HCT116 (cell line): ENCODE measurements at regions not wholly inside any gene's neighbourhood (a gene's known extent, or its start where the extent isn't known, plus 50 kb on each side); places are given as distances from the start of the nearest gene placed in this dataset.

Experiments used
- ATAC-seq: fragments of 200-7000 bp; cut with Tn5 transposase; 2 replicates; pipeline ENCODE4 v1.9.1; 2020; ENCODE audit warnings: mild to moderate bottlenecking, moderate library complexity
- BruUV-seq: library from RNA; stranded (reverse); fragments of 400-500 nt; replicated peaks from 2 replicates; lab custom pipeline; 2021; lab: Mats Ljungman, UMichigan
- CTCF ChIA-PET: fragments of 300-600 bp; sonication (Branson Sonifier 250); formaldehyde crosslinking; loops from one replicate; lab custom pipeline; 2021; ENCODE audit warnings: antibody characterized with exemption; lab: Charles Lee
- POLR2A ChIA-PET: fragments of 300-600, 350-600 bp; sonication (Branson Sonifier 250); formaldehyde crosslinking; loops from one replicate; lab custom pipeline; 2021; ENCODE audit warnings: antibody characterized with exemption; lab: Charles Lee
- RAD21 ChIA-PET, 2 experiments: fragments of 300-600 bp; sonication (Branson Sonifier 250); formaldehyde crosslinking; loops; one replicate each; lab custom pipeline; 2023; ENCODE audit warnings: low total read pairs in 2 of 2; ENCODE audit not compliant: uncharacterized antibody in 2 of 2, unreplicated experiment in 2 of 2, low non-redundant PET in 1 of 2; lab: Charles Lee
- DNase-seq: peaks from one replicate; pipeline ENCODE4 v3.0.0-alpha.2; 2010; ENCODE audit warnings: low read depth, low spot score
- H2AFZ ChIP-seq: fragments of 200-600 bp; shearing (Covaris generic), sonication (generic); 2 replicates; pipeline ENCODE4 v1.6.1; 2017; ENCODE audit warnings: low read depth, mixed run types, mixed read lengths, antibody characterized with exemption, low read length; ENCODE audit not compliant: poor library complexity, severe bottlenecking
- H3K27ac ChIP-seq: 2 replicates; pipeline ENCODE4 v1.5.1; 2012; ENCODE audit warnings: low read depth, low read length
- H3K27me3 ChIP-seq: fragments of 200-600 bp; sonication (generic); 2 replicates; pipeline ENCODE4 v1.6.1; 2016; ENCODE audit warnings: mixed run types, low read length, mixed read lengths; ENCODE audit not compliant: insufficient read depth
- H3K36me3 ChIP-seq, 2 experiments: fragments of 200-500 bp in 1 of 2; fragments of 200-600 bp in 1 of 2; sonication (Bioruptor generic) in 1 of 2; sonication (generic) in 1 of 2; 2 replicates each; pipeline versions ENCODE4 v1.5.1 to v1.6.1; 2014 to 2016; ENCODE audit warnings: low read length in 2 of 2, inconsistent platforms in 1 of 2, mixed read lengths in 1 of 2, mixed run types in 1 of 2; ENCODE audit not compliant: insufficient read depth in 2 of 2, control insufficient read depth in 1 of 2
- H3K4me1 ChIP-seq, 2 experiments: fragments of 200-600 bp in 1 of 2; sonication (generic) in 1 of 2; 2 replicates each; pipeline versions ENCODE4 v1.5.1 to v1.6.1; 2012 to 2017; ENCODE audit warnings: low read length in 2 of 2, inconsistent platforms in 1 of 2, mild to moderate bottlenecking in 1 of 2, mixed read lengths in 1 of 2, mixed run types in 1 of 2, moderate library complexity in 1 of 2; ENCODE audit not compliant: insufficient read depth in 2 of 2, control insufficient read depth in 1 of 2
- H3K4me2 ChIP-seq: fragments of 200-600 bp; sonication (generic); 2 replicates; pipeline ENCODE4 v1.6.1; 2017; ENCODE audit warnings: mixed run types, low read length, mixed read lengths
- H3K4me3 ChIP-seq, 2 experiments: fragments of 200-600 bp in 1 of 2; sonication (generic) in 1 of 2; replicated peaks in 1 of 2; 2 replicates each; pipeline ENCODE4 v1.5.1; 2011 to 2016; ENCODE audit warnings: low read length in 2 of 2, control low read depth in 1 of 2, low read depth in 1 of 2, mild to moderate bottlenecking in 1 of 2, mixed read lengths in 1 of 2, mixed run types in 1 of 2
- H3K79me2 ChIP-seq: fragments of 200-600 bp; sonication (generic); 2 replicates; pipeline ENCODE4 v1.6.1; 2017; ENCODE audit warnings: mild to moderate bottlenecking, mixed run types, low read length, moderate library complexity, mixed read lengths; ENCODE audit not compliant: insufficient read depth
- H3K9ac ChIP-seq: fragments of 200-600 bp; sonication (generic); 2 replicates; pipeline ENCODE4 v1.6.1; 2016; ENCODE audit warnings: low read length, mixed read lengths
- H3K9me2 ChIP-seq: fragments of 200-600 bp; sonication (generic), shearing (Covaris generic); 2 replicates; pipeline ENCODE4 v1.6.1; 2017; ENCODE audit warnings: mixed run types, mild to moderate bottlenecking, moderate library complexity; ENCODE audit not compliant: insufficient read depth
- H3K9me3 ChIP-seq, 2 experiments: fragments of 200-500 bp in 1 of 2; fragments of 200-600 bp in 1 of 2; sonication (Bioruptor generic) in 1 of 2; sonication (generic) in 1 of 2; 2 replicates each; pipeline ENCODE4 v1.6.1; 2014 to 2017; ENCODE audit warnings: low read length in 2 of 2, mixed read lengths in 2 of 2, inconsistent platforms in 1 of 2, low read depth in 1 of 2, mild to moderate bottlenecking in 1 of 2, mixed run types in 1 of 2, moderate library complexity in 1 of 2; ENCODE audit not compliant: control insufficient read depth in 1 of 2, insufficient read depth in 1 of 2
- H4K20me1 ChIP-seq: fragments of 200-600 bp; sonication (generic), shearing (Covaris generic); 2 replicates; pipeline ENCODE4 v1.6.1; 2017; ENCODE audit warnings: mixed run types, mild to moderate bottlenecking, moderate library complexity; ENCODE audit not compliant: insufficient read depth
- CEBPB ChIP-seq: IDR thresholded peaks from 2 replicates; pipeline ENCODE4 v1.6.1; 2012; ENCODE audit warnings: low read depth
- EGR1 ChIP-seq: IDR thresholded peaks from 2 replicates; pipeline ENCODE4 v1.6.1; 2012; ENCODE audit warnings: low read depth
- EZH2phosphoT487 ChIP-seq: fragments of 200-600 bp; IDR thresholded peaks from 2 replicates; pipeline ENCODE4 v1.6.1; 2018; ENCODE audit warnings: antibody characterized with exemption, borderline replicate concordance
- FOSL1 ChIP-seq: IDR thresholded peaks from 2 replicates; pipeline ENCODE4 v1.6.1; 2012; ENCODE audit warnings: low read depth
- MAX ChIP-seq: IDR thresholded peaks from 2 replicates; pipeline ENCODE4 v1.6.1; 2012
- POLR2A ChIP-seq: IDR thresholded peaks from 2 replicates; pipeline ENCODE4 v1.7.0; 2011; ENCODE audit warnings: borderline replicate concordance; ENCODE audit not compliant: insufficient read depth, insufficient read length; ENCODE audit errors: extremely low read depth
- POLR2AphosphoS5 ChIP-seq: IDR thresholded peaks from 2 replicates; pipeline ENCODE4 v1.6.1; 2011; ENCODE audit warnings: mild to moderate bottlenecking, low read depth, low read length, moderate library complexity
- REST ChIP-seq: IDR thresholded peaks from 2 replicates; pipeline ENCODE4 v1.6.1; 2012; ENCODE audit warnings: low read depth
- SIN3A ChIP-seq: IDR thresholded peaks from 2 replicates; pipeline ENCODE4 v1.6.1; 2012; ENCODE audit warnings: low read depth
- TCF7L2 ChIP-seq: IDR thresholded peaks from 2 replicates; pipeline ENCODE4 v1.7.0; 2011; ENCODE audit warnings: borderline replicate concordance, inconsistent platforms; ENCODE audit not compliant: insufficient read depth, insufficient read length; ENCODE audit errors: extremely low read depth
- YY1 ChIP-seq: IDR thresholded peaks from 2 replicates; pipeline ENCODE4 v1.6.1; 2011; ENCODE audit warnings: low read length, low read depth, moderate library complexity, mild to moderate bottlenecking; ENCODE audit not compliant: insufficient replicate concordance; ENCODE audit errors: extremely low read depth
- ZFX ChIP-seq: fragments of 450-650 bp; IDR thresholded peaks from 2 replicates; pipeline ENCODE4 v1.6.1; 2017
- ZNF274 ChIP-seq: fragments of 200-500 bp; sonication (Bioruptor generic); IDR thresholded peaks from 2 replicates; pipeline ENCODE4 v1.6.1; 2014; ENCODE audit warnings: mild to moderate bottlenecking, low read depth, low read length, inconsistent platforms
- intact Hi-C: fragments of 100-400 bp; cut with micrococcal nuclease; formaldehyde crosslinking; loops from 2 replicates; pipeline ENCODE4 v1.10.0; 2022

- Histone ChIP-seq H3K4me1 (no peaks in the 10 kb centered on the region), H2AFZ (no peak overlapping the region), H3K79me2 (no peaks in the 10 kb centered on the region), H3K4me3 (no peak overlapping the region), H3K36me3 (no peaks in the 10 kb centered on the region), H3K4me2 (no peak overlapping the region), H3K9ac (no peak overlapping the region), H3K9me3 (no peaks in the 10 kb centered on the region), H3K9me2 (no peaks in the 10 kb centered on the region), H3K27me3 (peaks cover 14% of the 10 kb centered on the region), H4K20me1 (no peaks in the 10 kb centered on the region; the same call in 1 of the 2 replicates), H3K27ac (no peak overlapping the region)
- no TSS peak for BruUV-seq
- ChIA-PET POLR2A (no interaction called here), CTCF (no interaction called here), RAD21 (no interaction called here)
- no peak for DNase-seq
- no peak for ATAC-seq
- intact Hi-C loops = no loop called here
- TF ChIP-seq POLR2AphosphoS5 (no peak), YY1 (no peak), POLR2A (no peak), REST (no peak), ZNF274 (no peak), SIN3A (no peak), CEBPB (no peak), MAX (no peak), TCF7L2 (no peak), EZH2phosphoT487 (no peak), ZFX (no peak), EGR1 (no peak), FOSL1 (no peak)
Observed at GRCh38 chr1:213657879-213658278, 329.9 kb upstream of the PROX1 start.
